Dermis microvascular lymphatic vessel endothelial cell (primary cell): ENCODE measurements at regions not wholly inside any gene's neighbourhood (a gene's known extent, or its start where the extent isn't known, plus 50 kb on each side); places are given as distances from the start of the nearest gene placed in this dataset.
"Not testable (repeated sequence)": the region's sequence is repeated elsewhere in the genome, so short reads cannot be mapped to it uniquely, and the experiment has no call there.

Source experiments
- DNase-seq, 2 donors: peaks; one replicate each; pipeline versions ENCODE4 v3.0.0 to v3.0.0-alpha.2; 2010; ENCODE audit warnings: low read depth in 2 of 2

- DNase-seq, result not testable (repeated sequence)
Observed at GRCh38 chr2:37758141-37758601, 86.7 kb upstream of the CDC42EP3 start.

GRCh38 chr2:37759989-37760388, 88.5 kb upstream of the CDC42EP3 start:
- DNase-seq, result not testable (repeated sequence)

- no peak for DNase-seq
Observed at GRCh38 chr2:37760471-37760870, 89.0 kb upstream of the CDC42EP3 start.

GRCh38 chr2:37762281-37762680, 90.8 kb upstream of the CDC42EP3 start:
- DNase-seq, result not testable (repeated sequence)

- peak; percentile 23 to 58 for DNase-seq
Observed at GRCh38 chr2:37764739-37765138, 93.3 kb upstream of the CDC42EP3 start.

GRCh38 chr2:37766106-37766505, 94.7 kb upstream of the CDC42EP3 start:
- DNase-seq, result no peak

DNA sequence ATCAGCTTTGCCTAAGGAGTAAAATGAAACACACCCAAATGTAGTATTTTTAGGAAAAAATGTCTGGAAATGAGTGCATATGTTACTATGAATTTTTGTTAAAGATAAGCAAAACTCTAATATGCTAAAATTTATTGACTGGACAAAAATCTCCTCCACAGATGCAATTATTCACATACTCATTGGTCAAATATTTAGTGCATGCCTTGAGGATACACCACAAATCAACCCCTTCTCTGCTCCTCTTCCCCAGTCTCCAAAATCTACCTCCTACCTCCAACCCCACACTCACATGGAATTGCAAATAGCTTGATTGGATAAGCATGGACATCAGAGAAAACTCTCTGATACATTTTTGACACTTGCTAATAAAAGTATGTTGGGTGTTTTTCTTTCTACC, 95.6 kb upstream of the CDC42EP3 start:
- DNase-seq, result no peak

DNA sequence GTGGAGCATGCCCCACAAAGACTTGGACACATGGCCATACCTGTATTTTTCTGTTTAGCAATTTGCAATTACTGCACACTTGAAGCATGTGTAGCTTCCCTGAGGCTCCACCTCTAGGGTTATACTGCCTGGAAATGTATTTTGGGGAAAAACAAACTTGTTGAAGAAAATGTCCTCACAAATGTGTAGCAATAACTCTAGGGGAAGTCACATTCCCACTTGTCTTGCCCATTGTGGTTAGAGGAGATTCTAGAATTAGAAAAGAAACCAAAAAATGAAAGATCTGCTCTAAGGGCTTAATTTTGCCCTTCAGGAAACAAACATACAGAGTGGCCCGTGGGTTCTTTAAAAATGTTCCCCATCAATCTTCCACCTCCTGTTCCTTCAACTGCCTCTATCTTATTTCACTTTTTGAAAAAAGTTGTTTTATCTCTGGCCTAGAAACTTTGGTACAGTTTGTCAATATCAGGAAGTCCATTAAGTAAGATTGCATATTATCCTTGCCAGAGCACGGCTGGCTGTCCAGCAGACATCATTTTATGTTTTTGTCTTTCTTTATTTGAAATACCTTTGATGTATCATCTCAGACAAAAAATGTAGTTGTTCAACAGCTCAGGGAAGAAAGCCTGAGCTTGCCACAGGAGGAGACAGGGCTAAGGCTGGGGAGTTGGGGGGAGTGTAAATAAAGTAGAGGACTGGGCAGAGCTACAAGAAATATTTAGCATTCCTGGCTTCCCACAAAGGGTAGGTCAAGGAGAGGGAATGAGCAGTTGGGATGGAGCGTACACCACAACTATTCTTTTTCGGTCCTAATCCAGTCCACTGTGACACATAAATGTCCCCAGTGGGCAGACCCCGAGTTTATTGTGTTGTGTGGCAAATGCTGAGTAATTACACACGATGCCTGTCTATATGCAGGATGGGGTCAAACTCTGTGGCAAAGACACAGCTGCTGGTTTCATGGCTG, 96.8 kb upstream of the CDC42EP3 start:
- no peak for DNase-seq

DNA sequence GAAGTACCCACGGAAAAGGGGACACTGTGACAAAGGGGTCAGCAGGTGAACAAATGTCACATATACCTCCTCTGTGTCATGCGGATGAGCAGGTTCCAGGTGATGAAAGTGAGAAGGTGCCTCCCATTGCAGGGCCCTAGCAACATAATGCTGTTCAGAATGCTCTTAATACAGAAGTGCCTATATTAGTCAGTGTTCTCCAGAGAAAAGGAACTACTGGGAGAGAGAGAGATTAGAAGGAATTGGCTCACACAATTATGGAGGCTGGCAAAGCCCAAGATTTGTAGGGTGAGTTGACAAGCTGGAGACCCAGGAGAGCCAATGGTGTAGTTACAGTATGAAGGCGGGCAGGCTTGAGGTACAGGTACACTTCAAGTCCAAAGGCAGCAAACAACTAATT, 98.1 kb upstream of the CDC42EP3 start:
- DNase-seq, result no peak

GRCh38 chr2:37770797-37771196, 99.4 kb upstream of the CDC42EP3 start:
- DNase-seq, result no peak

- DNase-seq, result no peak
Observed at GRCh38 chr2:37771600-37772088, 100.2 kb upstream of the CDC42EP3 start.

DNA sequence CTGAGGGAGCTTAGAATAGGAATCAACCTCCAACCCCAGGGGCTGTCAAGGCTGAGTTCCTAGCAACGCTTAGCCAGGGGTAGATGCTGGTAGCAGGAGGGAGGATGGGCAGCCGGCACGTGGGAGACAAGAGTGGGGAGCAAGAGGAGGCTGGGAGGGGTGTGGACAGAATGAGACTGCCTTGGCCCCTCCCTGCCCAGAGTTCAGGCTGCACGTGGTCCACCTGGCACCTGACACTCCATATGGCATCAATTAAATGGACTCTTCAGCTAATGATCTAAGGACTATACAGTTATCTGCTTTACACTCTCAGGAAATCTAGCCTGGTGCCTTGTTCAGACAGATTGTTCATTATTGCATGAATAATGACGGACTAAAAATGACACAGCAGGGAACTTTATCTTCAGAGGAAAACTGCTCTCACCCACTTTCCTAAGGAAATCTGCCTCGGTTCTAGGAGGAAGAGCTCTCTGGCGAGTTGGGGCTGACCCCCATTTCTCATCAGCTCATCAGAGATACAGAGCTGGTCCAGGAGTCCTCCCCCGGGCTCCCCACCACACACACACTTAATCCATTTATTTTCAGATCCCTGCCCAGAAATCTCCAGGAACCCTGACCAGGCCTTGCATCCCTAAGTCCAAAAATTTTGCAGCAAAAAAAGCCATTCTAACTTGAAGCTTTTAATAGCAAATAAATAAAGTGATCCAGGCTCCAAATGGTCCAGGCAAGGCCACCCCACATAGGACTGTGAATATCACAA, 102.1 kb upstream of the CDC42EP3 start:
- DNase-seq, result no peak

GRCh38 chr2:37774171-37774944, 102.9 kb upstream of the CDC42EP3 start:
- DNase-seq, result not testable (repeated sequence)

DNA sequence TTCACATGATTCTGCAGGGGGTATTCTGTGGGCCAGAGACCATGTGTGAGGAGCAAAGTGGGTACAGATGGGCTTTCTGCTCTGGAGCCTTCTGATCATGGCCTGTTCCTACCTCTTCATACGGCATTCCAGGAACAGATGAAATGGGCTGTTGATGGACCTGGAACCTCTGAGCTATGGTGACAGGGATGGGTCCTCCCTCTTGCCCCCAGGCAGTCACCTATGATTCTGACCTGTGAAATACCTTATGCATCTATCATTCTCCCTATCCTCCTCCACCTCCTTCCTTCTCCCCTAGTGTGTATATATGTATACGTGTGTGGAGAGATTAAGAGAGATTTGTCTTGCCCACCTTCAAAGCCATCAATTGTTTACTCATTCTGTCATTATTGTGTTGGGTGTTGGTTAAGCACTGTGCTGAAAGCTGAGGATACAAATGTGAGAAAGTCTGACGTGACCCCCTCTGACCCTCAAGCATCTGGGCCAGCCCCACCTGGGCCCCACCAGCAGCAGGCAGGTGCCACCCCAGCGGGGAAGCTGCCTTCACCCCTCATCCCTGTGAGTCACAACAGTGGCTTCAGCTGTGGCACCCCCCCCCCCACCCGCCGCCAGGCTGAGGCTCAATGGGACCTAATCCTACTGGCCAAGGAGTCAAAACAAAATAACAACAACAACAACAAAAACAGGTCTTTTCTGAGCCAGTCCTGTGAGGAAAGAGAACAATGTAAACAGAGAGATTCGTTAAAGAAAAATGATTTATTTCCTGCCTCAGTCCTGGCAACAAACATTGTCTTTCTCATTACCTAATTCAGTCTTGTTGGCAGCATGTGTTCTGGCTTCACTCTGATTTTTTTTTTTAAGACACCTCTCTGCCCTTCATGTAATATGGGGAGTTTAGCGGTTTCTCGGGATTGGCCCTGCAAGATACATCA, 103.8 kb upstream of the CDC42EP3 start:
- peak in 1 of 2 donors; percentile 21 for DNase-seq

- DNase-seq, result no peak
Observed at GRCh38 chr2:37775908-37776250, 104.4 kb upstream of the CDC42EP3 start.

DNA sequence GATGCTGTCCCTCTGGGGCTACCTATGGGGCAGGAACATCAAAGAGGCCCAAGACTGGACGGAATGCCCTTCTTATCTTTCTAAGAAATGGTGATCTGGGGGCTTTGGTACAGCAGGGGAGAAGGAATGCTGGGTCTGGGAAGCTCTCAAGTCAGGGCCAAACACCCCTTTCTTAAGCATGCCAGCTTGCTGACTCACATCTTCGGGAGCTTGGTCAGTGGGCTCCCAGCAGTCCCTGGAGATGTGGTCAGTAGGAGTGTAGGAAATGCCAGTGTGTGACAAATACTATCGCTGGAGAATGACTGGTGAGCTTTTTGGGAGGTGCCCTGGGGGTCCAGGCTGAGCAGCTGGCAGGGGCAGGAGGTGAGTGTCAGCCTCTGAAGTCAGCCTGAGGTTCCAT, 105.0 kb upstream of the CDC42EP3 start:
- DNase-seq, result peak in 1 of 2 donors; percentile 58

DNA sequence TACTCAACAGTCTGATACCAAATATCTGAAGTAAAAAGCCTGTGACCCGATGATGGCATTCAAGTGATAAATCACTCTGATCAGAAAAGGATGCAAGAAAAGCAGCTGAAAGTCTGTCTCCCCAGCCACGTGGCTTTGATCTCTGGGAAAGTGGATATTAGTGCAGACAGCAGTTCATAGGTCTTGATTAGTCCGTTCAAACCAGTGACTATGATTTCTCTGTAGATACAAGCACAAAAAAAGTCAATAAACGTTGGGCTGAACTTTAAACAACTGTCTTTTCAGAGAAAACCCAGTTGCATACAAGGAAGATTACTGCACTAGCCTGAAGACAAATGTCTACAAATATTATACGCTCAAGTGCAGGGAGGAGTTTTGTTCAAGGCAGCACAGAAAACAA, 107.7 kb upstream of the CDC42EP3 start:
- no peak for DNase-seq

- DNase-seq, result no peak
Observed at GRCh38 chr2:37779611-37780386, 108.4 kb upstream of the CDC42EP3 start.

GRCh38 chr2:37780387-37780676, 108.9 kb upstream of the CDC42EP3 start:
- DNase-seq, result peak in 1 of 2 donors; percentile 17

DNA sequence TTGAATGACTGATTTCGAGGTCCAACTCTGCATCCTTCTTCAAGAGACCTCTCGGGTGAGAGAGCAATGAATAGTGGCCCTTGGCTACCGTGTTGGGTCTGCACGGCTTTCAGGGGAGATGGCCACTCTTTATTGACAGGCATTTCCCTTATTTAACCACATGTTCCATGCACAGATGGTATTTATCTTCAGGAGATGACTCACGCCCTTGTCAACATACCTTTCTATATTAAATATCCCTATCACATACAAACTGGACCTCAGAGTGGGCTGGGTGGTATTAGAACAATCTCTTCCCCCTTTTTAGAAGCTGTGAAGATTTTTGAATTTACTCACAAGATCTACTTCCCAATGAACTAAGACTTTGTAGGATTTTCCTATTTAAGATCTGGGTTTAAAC, 109.6 kb upstream of the CDC42EP3 start:
- peak in 1 of 2 donors; percentile 80 for DNase-seq
